MM.1S (cell line): ENCODE measurements at regions not wholly inside any gene's neighbourhood (a gene's known extent, or its start where the extent isn't known, plus 50 kb on each side); places are given as distances from the start of the nearest gene placed in this dataset.

ENCODE experiments used
- DNase-seq: peaks from one replicate; pipeline ENCODE4 v3.0.0-alpha.2; 2015
- H2AFZ ChIP-seq: fragments of 300-600 bp; sonication (generic); 2 replicates; pipeline ENCODE4 v1.6.0; 2016; ENCODE audit warnings: antibody characterized with exemption, low read length
- H3F3A ChIP-seq: fragments of 300-600 bp; sonication (generic); 2 replicates; pipeline ENCODE4 v1.6.1; 2016; ENCODE audit warnings: mild to moderate bottlenecking, antibody characterized with exemption, low read length, moderate library complexity, mixed read lengths; ENCODE audit not compliant: insufficient read depth
- H3K27ac ChIP-seq: fragments of 300-600 bp; sonication (generic); 2 replicates; pipeline ENCODE4 v1.5.1; 2016; ENCODE audit warnings: mild to moderate bottlenecking, low read length
- H3K27me3 ChIP-seq: fragments of 300-600 bp; sonication (generic); replicated peaks from 2 replicates; pipeline ENCODE4 v1.6.0; 2016; ENCODE audit warnings: low read length; ENCODE audit not compliant: insufficient read depth
- H3K36me3 ChIP-seq: fragments of 300-600 bp; sonication (generic); replicated peaks from 2 replicates; pipeline ENCODE4 v1.6.1; 2016; ENCODE audit warnings: mild to moderate bottlenecking, low read length, mixed read lengths; ENCODE audit not compliant: insufficient read depth
- H3K4me1 ChIP-seq: fragments of 300-600 bp; sonication (generic); 2 replicates; pipeline ENCODE4 v1.6.1; 2016; ENCODE audit warnings: low read length, mixed read lengths
- H3K4me2 ChIP-seq: fragments of 300-600 bp; sonication (generic); 2 replicates; pipeline ENCODE4 v1.6.0; 2016; ENCODE audit warnings: low read depth, low read length
- H3K4me3 ChIP-seq: fragments of 300-600 bp; sonication (generic); 2 replicates; pipeline ENCODE4 v1.5.1; 2016; ENCODE audit warnings: low read length, mixed read lengths
- H3K79me2 ChIP-seq: fragments of 300-600 bp; sonication (generic); 2 replicates; pipeline ENCODE4 v1.6.1; 2016; ENCODE audit warnings: mixed run types, low read length, mixed read lengths
- H3K9ac ChIP-seq: fragments of 300-600 bp; sonication (generic); 2 replicates; pipeline ENCODE4 v1.6.1; 2016; ENCODE audit warnings: low read length, mixed read lengths
- H3K9me2 ChIP-seq: fragments of 300-600 bp; sonication (generic); replicated peaks from 2 replicates; pipeline ENCODE4 v1.6.1; 2016; ENCODE audit warnings: mild to moderate bottlenecking, low read length, mixed read lengths; ENCODE audit not compliant: insufficient read depth
- H3K9me3 ChIP-seq: fragments of 300-600 bp; sonication (generic); replicated peaks from 2 replicates; pipeline ENCODE4 v1.6.1; 2016; ENCODE audit warnings: mild to moderate bottlenecking, low read length, mixed read lengths; ENCODE audit not compliant: insufficient read depth
- H4K20me1 ChIP-seq: fragments of 300-600 bp; sonication (generic); 2 replicates; pipeline ENCODE4 v1.6.1; 2016; ENCODE audit warnings: mild to moderate bottlenecking, low read length, moderate library complexity, mixed read lengths; ENCODE audit not compliant: insufficient read depth
- CTCF ChIP-seq: fragments of 300-600 bp; sonication (generic); IDR thresholded peaks from 2 replicates; pipeline ENCODE4 v1.5.1; 2016; ENCODE audit warnings: antibody characterized with exemption, low read length, mixed read lengths
- EZH2 ChIP-seq: fragments of 300-600 bp; sonication (generic); optimal IDR thresholded peaks from 2 replicates; pipeline ENCODE3; 2017; ENCODE audit warnings: low read depth, mild to moderate bottlenecking, antibody characterized with exemption, low read length, mixed read lengths
- EZH2phosphoT487 ChIP-seq: fragments of 300-600 bp; sonication (generic); IDR thresholded peaks from 2 replicates; pipeline ENCODE4 v1.6.1; 2018; ENCODE audit warnings: antibody characterized with exemption, low read length

- Histone ChIP-seq H3K36me3 (no peaks in the 10 kb centered on the region), H3K79me2 (no peaks in the 10 kb centered on the region), H2AFZ (no peak overlapping the region), H3K4me3 (no peak overlapping the region), H3K9ac (no peak overlapping the region), H3K27ac (no peak overlapping the region), H3F3A (no peaks in the 10 kb centered on the region), H4K20me1 (no peaks in the 10 kb centered on the region), H3K9me2 (no peaks in the 10 kb centered on the region), H3K4me2 (no peak overlapping the region), H3K4me1 (no peaks in the 10 kb centered on the region), H3K9me3 (no peaks in the 10 kb centered on the region), H3K27me3 (no peaks in the 10 kb centered on the region)
- no peak for DNase-seq
- TF ChIP-seq EZH2phosphoT487 (no peak), EZH2 (no peak), CTCF (no peak)
Observed at GRCh38 chr10:29921071-29921446, 138.3 kb downstream of the JCAD start.

GRCh38 chr10:29920408-29921070, 138.8 kb downstream of the JCAD start:
- Histone ChIP-seq H3F3A (no peaks in the 10 kb centered on the region), H4K20me1 (no peaks in the 10 kb centered on the region), H3K9me2 (no peaks in the 10 kb centered on the region), H2AFZ (no peak overlapping the region), H3K4me3 (no peak overlapping the region), H3K4me2 (no peak overlapping the region), H3K9me3 (no peaks in the 10 kb centered on the region), H3K79me2 (no peaks in the 10 kb centered on the region), H3K27ac (no peak overlapping the region), H3K27me3 (no peaks in the 10 kb centered on the region), H3K36me3 (no peaks in the 10 kb centered on the region), H3K9ac (no peak overlapping the region), H3K4me1 (no peaks in the 10 kb centered on the region)
- no peak for DNase-seq
- no peak for TF ChIP-seq EZH2phosphoT487
- no peak for TF ChIP-seq CTCF
- no peak for TF ChIP-seq EZH2

- H4K20me1 ChIP-seq = no peaks in the 10 kb centered on the region
- TF ChIP-seq EZH2phosphoT487 (no peak), CTCF (no peak), EZH2 (no peak)
- no peaks in the 10 kb centered on the region for H3F3A ChIP-seq
Observed at GRCh38 chr10:29918623-29919400, 140.6 kb downstream of the JCAD start.

More at GRCh38 chr10:29918623-29919400, 140.6 kb downstream of the JCAD start:
- Histone ChIP-seq H3K9me2 (no peaks in the 10 kb centered on the region), H3K79me2 (no peaks in the 10 kb centered on the region), H3K36me3 (no peaks in the 10 kb centered on the region), H3K27ac (no peak overlapping the region), H3K4me2 (no peak overlapping the region), H2AFZ (no peak overlapping the region), H3K9me3 (no peaks in the 10 kb centered on the region), H3K27me3 (no peaks in the 10 kb centered on the region), H3K4me1 (no peaks in the 10 kb centered on the region), H3K4me3 (no peak overlapping the region), H3K9ac (no peak overlapping the region)
- no peak for DNase-seq
